Neural cell (in vitro differentiated cells): ENCODE measurements at regions not wholly inside any gene's neighbourhood (a gene's known extent, or its start where the extent isn't known, plus 50 kb on each side); places are given as distances from the start of the nearest gene placed in this dataset.

Experiments used
- H2AFZ ChIP-seq: fragments of 200-600, 300-800 bp; sonication (generic), shearing (Covaris generic); 2 replicates; pipeline ENCODE4 v1.6.0; 2014; ENCODE audit warnings: low read depth, mild to moderate bottlenecking, antibody characterized with exemption, low read length, moderate library complexity
- H3F3A ChIP-seq: fragments of 200-600 bp; shearing (Covaris generic); 2 replicates; pipeline ENCODE4 v1.6.1; 2016; ENCODE audit warnings: mild to moderate bottlenecking, moderate library complexity, mixed read lengths, antibody characterized with exemption, low read length; ENCODE audit not compliant: insufficient read depth, poor library complexity, severe bottlenecking
- H3K27ac ChIP-seq: fragments of 200-600, 300-800 bp; sonication (generic), shearing (Covaris generic); 2 replicates; pipeline ENCODE4 v1.5.1; 2014; ENCODE audit warnings: mild to moderate bottlenecking, low read length, moderate library complexity
- H3K27me3 ChIP-seq: fragments of 300-800, 200-600 bp; sonication (generic), shearing (Covaris generic); 2 replicates; pipeline ENCODE4 v1.6.0; 2014; ENCODE audit warnings: mild to moderate bottlenecking, low read depth, low read length, moderate library complexity; ENCODE audit not compliant: insufficient read depth
- H3K36me3 ChIP-seq: fragments of 300-800, 200-600 bp; sonication (generic), shearing (Covaris generic); 2 replicates; pipeline ENCODE4 v1.5.1; 2014; ENCODE audit warnings: mild to moderate bottlenecking, antibody characterized with exemption, low read length, moderate library complexity; ENCODE audit not compliant: insufficient read depth
- H3K4me2 ChIP-seq: fragments of 300-800, 200-600 bp; sonication (generic), shearing (Covaris generic); 2 replicates; pipeline ENCODE4 v1.6.0; 2014; ENCODE audit warnings: mild to moderate bottlenecking, low read length
- H3K4me3 ChIP-seq: fragments of 300-800, 200-600 bp; sonication (generic), shearing (Covaris generic); 2 replicates; pipeline ENCODE4 v1.5.1; 2014; ENCODE audit warnings: mild to moderate bottlenecking, low read length, moderate library complexity
- H3K79me2 ChIP-seq: fragments of 200-600 bp; shearing (Covaris generic); replicated peaks from 2 replicates; pipeline ENCODE4 v1.6.0; 2014; ENCODE audit warnings: mild to moderate bottlenecking, low read length, moderate library complexity; ENCODE audit not compliant: insufficient read depth
- H3K9ac ChIP-seq: fragments of 300-800, 200-600 bp; sonication (generic), shearing (Covaris generic); 2 replicates; pipeline ENCODE4 v1.6.1; 2016; ENCODE audit warnings: mild to moderate bottlenecking, low read length, mixed read lengths
- H3K9me2 ChIP-seq: fragments of 200-600 bp; shearing (Covaris generic); 2 replicates; pipeline ENCODE4 v1.6.1; 2016; ENCODE audit warnings: mild to moderate bottlenecking, low read length, mixed read lengths; ENCODE audit not compliant: insufficient read depth
- H3K9me3 ChIP-seq: fragments of 200-600, 300-800 bp; sonication (generic), shearing (Covaris generic); 2 replicates; pipeline ENCODE4 v1.6.1; 2016; ENCODE audit warnings: mild to moderate bottlenecking, mixed run types, low read length, moderate library complexity, mixed read lengths
- H4K20me1 ChIP-seq: fragments of 200-600 bp; shearing (Covaris generic); 2 replicates; pipeline ENCODE4 v1.6.1; 2016; ENCODE audit warnings: mild to moderate bottlenecking, mixed run types; ENCODE audit not compliant: insufficient read depth
- CTCF ChIP-seq: fragments of 450-650 bp; IDR thresholded peaks from 2 replicates; pipeline ENCODE4 v1.5.1; 2014; ENCODE audit warnings: antibody characterized with exemption, mild to moderate bottlenecking, moderate library complexity; ENCODE audit not compliant: poor library complexity, severe bottlenecking
- EP300 ChIP-seq: fragments of 450-650 bp; conservative IDR thresholded peaks from 2 replicates; pipeline ENCODE4 v1.6.1; 2014; ENCODE audit warnings: antibody characterized with exemption, mild to moderate bottlenecking, moderate library complexity; ENCODE audit not compliant: poor library complexity, severe bottlenecking
- EZH2 ChIP-seq: fragments of 200-600, 300-800 bp; shearing (Covaris generic), sonication (generic); IDR thresholded peaks from 2 replicates; pipeline ENCODE4 v1.6.1; 2014; ENCODE audit warnings: antibody characterized with exemption, low read length, borderline replicate concordance, mild to moderate bottlenecking; ENCODE audit not compliant: insufficient read depth, poor library complexity, severe bottlenecking
- MXI1 ChIP-seq: fragments of 450-650 bp; conservative IDR thresholded peaks from 2 replicates; pipeline ENCODE4 v1.6.1; 2014; ENCODE audit warnings: antibody characterized with exemption, mild to moderate bottlenecking; ENCODE audit not compliant: poor library complexity, severe bottlenecking
- POLR2AphosphoS5 ChIP-seq: IDR thresholded peaks from 2 replicates; pipeline ENCODE4 v1.6.1; 2012
- RAD21 ChIP-seq: fragments of 450-650 bp; conservative IDR thresholded peaks from 2 replicates; pipeline ENCODE4 v1.6.1; 2014; ENCODE audit warnings: antibody characterized with exemption, mild to moderate bottlenecking, moderate library complexity
- REST ChIP-seq: IDR thresholded peaks from 2 replicates; pipeline ENCODE4 v1.6.1; 2012; ENCODE audit warnings: borderline replicate concordance
- SMC3 ChIP-seq: fragments of 450-650 bp; conservative IDR thresholded peaks from 2 replicates; pipeline ENCODE4 v1.6.1; 2014; ENCODE audit warnings: antibody characterized with exemption, mild to moderate bottlenecking, moderate library complexity; ENCODE audit not compliant: poor library complexity
- TAF1 ChIP-seq: IDR thresholded peaks from 2 replicates; pipeline ENCODE4 v1.6.1; 2012; ENCODE audit warnings: low read depth

- H3K79me2 ChIP-seq: no peaks in the 10 kb centered on the region
- H3K4me2 ChIP-seq: no peak overlapping the region
- H3K9ac ChIP-seq: no peak overlapping the region
- H3K36me3 ChIP-seq: no peaks in the 10 kb centered on the region
- no peak for TF ChIP-seq SMC3
- no peak for TF ChIP-seq EP300
- TF ChIP-seq CTCF: no peak
- TF ChIP-seq MXI1: no peak
- no peak for TF ChIP-seq RAD21
- TF ChIP-seq POLR2AphosphoS5: no peak
- no peak for TF ChIP-seq REST
- H3K27me3 ChIP-seq: no peaks in the 10 kb centered on the region
- no peaks in the 10 kb centered on the region for H3K9me2 ChIP-seq
- no peaks in the 10 kb centered on the region for H4K20me1 ChIP-seq
- no peak overlapping the region for H2AFZ ChIP-seq
- H3K4me3 ChIP-seq: no peak overlapping the region
- no peaks in the 10 kb centered on the region for H3K9me3 ChIP-seq
- no peak overlapping the region for H3K27ac ChIP-seq
- H3F3A ChIP-seq: no peaks in the 10 kb centered on the region
Measured at GRCh38 chr2:199554026-199554425, 96.3 kb upstream of the SATB2 start.

- Histone ChIP-seq H3K4me3 (no peak overlapping the region), H3K79me2 (no peaks in the 10 kb centered on the region), H3F3A (no peaks in the 10 kb centered on the region), H3K27me3 (no peaks in the 10 kb centered on the region), H3K27ac (no peak overlapping the region), H3K9me2 (no peaks in the 10 kb centered on the region), H3K36me3 (no peaks in the 10 kb centered on the region), H3K4me2 (no peak overlapping the region), H2AFZ (no peak overlapping the region), H3K9me3 (no peaks in the 10 kb centered on the region), H4K20me1 (no peaks in the 10 kb centered on the region), H3K9ac (no peak overlapping the region)
- TF ChIP-seq POLR2AphosphoS5 (no peak), EP300 (no peak), EZH2 (no peak), CTCF (no peak), RAD21 (no peak), TAF1 (no peak), SMC3 (no peak), MXI1 (no peak)
Measured at GRCh38 chr2:199552141-199552540, 94.4 kb upstream of the SATB2 start.
